IMR-90 (cell line): ENCODE measurements at regions not wholly inside any gene's neighbourhood (a gene's known extent, or its start where the extent isn't known, plus 50 kb on each side); places are given as distances from the start of the nearest gene placed in this dataset.

Source experiments
- CTCF ChIP-seq: conservative IDR thresholded peaks from 2 replicates; pipeline ENCODE4 v1.5.1; 2012; ENCODE audit warnings: mild to moderate bottlenecking, low read depth, low read length, improper control_type of control experiment
- POLR2A ChIP-seq: IDR thresholded peaks from 2 replicates; pipeline ENCODE4 v1.6.1; 2012; ENCODE audit warnings: mild to moderate bottlenecking, low read depth, low read length
- RAD21 ChIP-seq: IDR thresholded peaks from 2 replicates; pipeline ENCODE4 v1.6.1; 2012; ENCODE audit warnings: low read length, improper control_type of control experiment
- RFX5 ChIP-seq: IDR thresholded peaks from 2 replicates; pipeline ENCODE4 v1.8.0; 2012; ENCODE audit warnings: low read depth, mild to moderate bottlenecking, low read length, moderate library complexity

- TF ChIP-seq CTCF (no peak), POLR2A (no peak), RFX5 (no peak), RAD21 (no peak)
Measured at GRCh38 chr11:15636521-15637089, 521.9 kb downstream of the INSC start.
